Naive thymus-derived CD4-positive, alpha-beta T cell (primary cell): ENCODE measurements at regions not wholly inside any gene's neighbourhood (a gene's known extent, or its start where the extent isn't known, plus 50 kb on each side); places are given as distances from the start of the nearest gene placed in this dataset.
A peak's percentile ranks its signal among the peaks of the same experiment; 100 is the strongest.

Experiments
- ATAC-seq: fragments of 150-1000 bp; cut with Tn5 transposase; 2 replicates; pipeline ENCODE4 v1.10.0; 2021; ENCODE audit warnings: mild to moderate bottlenecking, moderate library complexity
- CTCF ChIA-PET: fragments of 350-600 bp; sonication (Branson Sonifier 250); formaldehyde crosslinking; loops from one replicate; lab custom pipeline; 2021; ENCODE audit warnings: antibody characterized with exemption; lab: Charles Lee
- POLR2A ChIA-PET: fragments of 350-600 bp; sonication (Branson Sonifier 250); formaldehyde crosslinking; loops from one replicate; lab custom pipeline; 2021; ENCODE audit warnings: antibody characterized with exemption, inconsistent platforms; lab: Charles Lee
- DNase-seq, 9 donors: peaks; one replicate each; pipeline versions ENCODE4 v3.0.0 to v3.0.0-alpha.2; 2020 to 2022; ENCODE audit warnings: mixed read lengths in 1 of 9
- H3K27ac ChIP-seq: one replicate; pipeline ENCODE4 v1.7.0; 2013; ENCODE audit warnings: mild to moderate bottlenecking, low read depth, low read length, moderate library complexity
- H3K27me3 ChIP-seq, 2 donors: one replicate each; pipeline ENCODE4 v1.7.0; 2013; ENCODE audit warnings: low read length in 2 of 2, mild to moderate bottlenecking in 2 of 2, moderate library complexity in 2 of 2; ENCODE audit not compliant: control insufficient read depth in 2 of 2, insufficient read depth in 2 of 2
- H3K36me3 ChIP-seq, 3 experiments: 1 replicate in 2 of 3; 2 replicates in 1 of 3; pipeline ENCODE4 v1.7.0; 2013; ENCODE audit warnings: low read length in 3 of 3, mild to moderate bottlenecking in 3 of 3, moderate library complexity in 1 of 3; ENCODE audit not compliant: insufficient read depth in 3 of 3, control insufficient read depth in 2 of 3
- H3K4me1 ChIP-seq, 2 donors: one replicate each; pipeline ENCODE4 v1.7.0; 2013; ENCODE audit warnings: low read length in 2 of 2, mild to moderate bottlenecking in 2 of 2, moderate library complexity in 1 of 2; ENCODE audit not compliant: control insufficient read depth in 2 of 2, insufficient read depth in 2 of 2
- H3K4me3 ChIP-seq: 2 replicates; pipeline ENCODE4 v1.7.0; 2013; ENCODE audit warnings: mild to moderate bottlenecking, low read length
- H3K9me3 ChIP-seq, 3 experiments: 1 replicate in 2 of 3; 2 replicates in 1 of 3; pipeline ENCODE4 v1.7.0; 2013; ENCODE audit warnings: low read length in 3 of 3; ENCODE audit not compliant: control insufficient read depth in 2 of 3
- H3K27ac Mint-ChIP-seq, 9 donors: one replicate each; pipeline ENCODE4 v1.8.0; 2020 to 2022; ENCODE audit warnings: mixed read lengths in 9 of 9, mild to moderate bottlenecking in 8 of 9, moderate library complexity in 5 of 9, inconsistent platforms in 2 of 9
- H3K27me3 Mint-ChIP-seq, 5 donors: one replicate each; pipeline ENCODE4 v1.8.0; 2021 to 2022; ENCODE audit warnings: mixed read lengths in 5 of 5, mild to moderate bottlenecking in 1 of 5
- H3K36me3 Mint-ChIP-seq, 5 donors: one replicate each; pipeline ENCODE4 v1.8.0; 2020 to 2022; ENCODE audit warnings: mixed read lengths in 5 of 5, mild to moderate bottlenecking in 3 of 5, inconsistent platforms in 1 of 5
- H3K4me1 Mint-ChIP-seq, 7 donors: one replicate each; pipeline ENCODE4 v1.8.0; 2020 to 2022; ENCODE audit warnings: mixed read lengths in 7 of 7, mild to moderate bottlenecking in 3 of 7, inconsistent platforms in 1 of 7
- H3K4me3 Mint-ChIP-seq, 10 donors: one replicate each; pipeline ENCODE4 v1.8.0; 2020 to 2022; ENCODE audit warnings: mild to moderate bottlenecking in 10 of 10, mixed read lengths in 10 of 10, moderate library complexity in 6 of 10, inconsistent platforms in 2 of 10
- H3K9me3 Mint-ChIP-seq, 11 donors: one replicate each; pipeline ENCODE4 v1.8.0; 2020 to 2022; ENCODE audit warnings: mixed read lengths in 11 of 11, mild to moderate bottlenecking in 4 of 11, inconsistent platforms in 1 of 11, moderate library complexity in 1 of 11
- intact Hi-C, 2 donors: fragments of 100-400 bp; cut with micrococcal nuclease; formaldehyde crosslinking; loops; one replicate each; pipeline ENCODE4 v1.15.1; 2023

- no peak overlapping the region for H3K27ac Mint-ChIP-seq
- ChIA-PET CTCF (no interaction called here), POLR2A (no interaction called here)
- peaks cover 0 to 1% (median 0%) of the 10 kb centered on the region in 11 donors for H3K9me3 Mint-ChIP-seq
- Histone ChIP-seq H3K27ac (no peak overlapping the region), H3K4me1 (no peaks in the 10 kb centered on the region), H3K36me3 (no peaks in the 10 kb centered on the region), H3K4me3 (no peak overlapping the region), H3K9me3 (no peaks in the 10 kb centered on the region), H3K27me3 (no peaks in the 10 kb centered on the region)
- H3K4me3 Mint-ChIP-seq: no peak overlapping the region
- no peak for ATAC-seq
- intact Hi-C loops: no loop called here
- H3K27me3 Mint-ChIP-seq: peaks cover 0 to 7% (median 0%) of the 10 kb centered on the region in 5 donors
- no peaks in the 10 kb centered on the region for H3K36me3 Mint-ChIP-seq
- H3K4me1 Mint-ChIP-seq: peaks cover 0 to 2% (median 0%) of the 10 kb centered on the region in 7 donors
- no peak for DNase-seq
Observed at GRCh38 chrX:109874548-109874947, 128.4 kb upstream of the TMEM164 start.

- Mint-ChIP-seq H3K36me3 (no peaks in the 10 kb centered on the region), H3K27me3 (peaks cover 0 to 7% (median 0%) of the 10 kb centered on the region in 5 donors), H3K27ac (no peak overlapping the region), H3K4me3 (no peak overlapping the region), H3K9me3 (peaks cover 0 to 1% (median 0%) of the 10 kb centered on the region in 11 donors), H3K4me1 (peaks cover 0 to 2% (median 0%) of the 10 kb centered on the region in 7 donors)
- Histone ChIP-seq H3K36me3 (no peaks in the 10 kb centered on the region), H3K9me3 (no peaks in the 10 kb centered on the region), H3K4me1 (no peaks in the 10 kb centered on the region), H3K27ac (no peak overlapping the region), H3K4me3 (no peak overlapping the region), H3K27me3 (no peaks in the 10 kb centered on the region)
- intact Hi-C loops: no loop called here
- ChIA-PET POLR2A (no interaction called here), CTCF (no interaction called here)
- DNase-seq (no peak), ATAC-seq (no peak)
Observed at GRCh38 chrX:109875831-109876230, 127.1 kb upstream of the TMEM164 start.

DNA sequence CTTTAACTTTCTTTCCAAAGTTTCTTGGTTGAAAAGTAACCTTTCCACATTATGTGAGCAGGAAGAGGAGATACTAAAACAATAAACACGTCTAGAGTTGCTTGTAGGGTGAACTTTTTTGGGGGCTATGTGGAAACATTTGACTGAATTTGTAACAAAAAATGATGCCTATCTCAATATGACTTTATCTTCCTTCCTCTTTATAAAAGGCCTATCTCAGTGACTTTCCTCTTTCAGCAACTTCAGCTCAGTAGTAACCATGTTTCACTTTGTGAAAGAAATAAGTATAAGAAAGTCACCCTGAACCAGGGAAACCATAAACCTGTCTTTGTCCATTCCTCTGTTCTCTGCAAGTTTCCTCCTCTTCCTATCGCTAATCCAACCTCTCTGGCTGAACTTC lies 124.7 kb upstream of the TMEM164 start:
- ATAC-seq: peak; percentile 46
- Histone ChIP-seq H3K27ac (no peak overlapping the region), H3K4me1 (no peaks in the 10 kb centered on the region), H3K4me3 (no peak overlapping the region), H3K9me3 (no peaks in the 10 kb centered on the region), H3K27me3 (no peaks in the 10 kb centered on the region), H3K36me3 (no peaks in the 10 kb centered on the region)
- H3K27me3 Mint-ChIP-seq: peaks cover 0 to 10% (median 0%) of the 10 kb centered on the region in 5 donors
- intact Hi-C loops: no loop called here
- ChIA-PET POLR2A (no interaction called here), CTCF (interaction anchor here (1.3 kb wide), 1 partner anchor 22 kb away, joined by 3 read pairs; no protein-coding TSS in a partner anchor)
- no peak overlapping the region for H3K4me3 Mint-ChIP-seq
- H3K9me3 Mint-ChIP-seq: peaks cover 0 to 1% (median 0%) of the 10 kb centered on the region in 11 donors
- DNase-seq: no peak
- no peaks in the 10 kb centered on the region for H3K36me3 Mint-ChIP-seq
- H3K27ac Mint-ChIP-seq: no peak overlapping the region
- peaks cover 0 to 2% (median 0%) of the 10 kb centered on the region in 7 donors for H3K4me1 Mint-ChIP-seq

- Mint-ChIP-seq H3K27ac (no peak overlapping the region), H3K4me1 (peaks cover 0 to 2% (median 0%) of the 10 kb centered on the region in 7 donors), H3K9me3 (peaks cover 0 to 1% (median 0%) of the 10 kb centered on the region in 11 donors), H3K4me3 (no peak overlapping the region), H3K36me3 (no peaks in the 10 kb centered on the region), H3K27me3 (peaks cover 0 to 10% (median 0%) of the 10 kb centered on the region in 5 donors)
- DNase-seq (no peak), ATAC-seq (no peak)
- Histone ChIP-seq H3K9me3 (no peaks in the 10 kb centered on the region), H3K36me3 (no peaks in the 10 kb centered on the region), H3K4me1 (no peaks in the 10 kb centered on the region), H3K27me3 (no peaks in the 10 kb centered on the region), H3K27ac (no peak overlapping the region), H3K4me3 (no peak overlapping the region)
- intact Hi-C loops: no loop called here
- ChIA-PET CTCF (interaction anchor here (0.6 to 1.5 kb wide), 4 partner anchors 11 to 440 kb away, joined by 3 to 9 read pairs (median 5); no protein-coding TSS in a partner anchor), POLR2A (no interaction called here)
Observed at GRCh38 chrX:109879991-109880390, 122.9 kb upstream of the TMEM164 start.

GRCh38 chrX:109880629-109881028 lies 122.3 kb upstream of the TMEM164 start:
- Histone ChIP-seq H3K36me3 (no peaks in the 10 kb centered on the region), H3K4me3 (no peak overlapping the region), H3K27me3 (no peaks in the 10 kb centered on the region), H3K4me1 (no peaks in the 10 kb centered on the region), H3K27ac (no peak overlapping the region), H3K9me3 (no peaks in the 10 kb centered on the region)
- Mint-ChIP-seq H3K27ac (no peak overlapping the region), H3K4me3 (no peak overlapping the region), H3K36me3 (no peaks in the 10 kb centered on the region), H3K4me1 (peaks cover 0 to 2% (median 0%) of the 10 kb centered on the region in 7 donors), H3K27me3 (peaks cover 0 to 10% (median 0%) of the 10 kb centered on the region in 5 donors), H3K9me3 (peaks cover 0 to 1% (median 0%) of the 10 kb centered on the region in 11 donors)
- ATAC-seq (peak; percentile 59), DNase-seq (no peak)
- intact Hi-C loops: no loop called here
- CTCF ChIA-PET: interaction anchor here (0.6 to 1.5 kb wide), 3 partner anchors 10 to 439 kb away, joined by 4 to 9 read pairs (median 6); no protein-coding TSS in a partner anchor
- POLR2A ChIA-PET: no interaction called here

- no peaks in the 10 kb centered on the region for H3K27me3 ChIP-seq
- Mint-ChIP-seq H3K4me1 (peaks cover 0 to 1% (median 0%) of the 10 kb centered on the region in 7 donors), H3K36me3 (no peaks in the 10 kb centered on the region), H3K27ac (no peak overlapping the region), H3K27me3 (peaks cover 0 to 4% (median 0%) of the 10 kb centered on the region in 5 donors), H3K9me3 (no peaks in the 10 kb centered on the region), H3K4me3 (no peak overlapping the region)
- ChIA-PET CTCF (no interaction called here), POLR2A (no interaction called here)
- H3K4me1 ChIP-seq: no peaks in the 10 kb centered on the region
- no peaks in the 10 kb centered on the region for H3K36me3 ChIP-seq
- intact Hi-C loops: loop anchor here (1.0 to 5.0 kb wide), 3 partner anchors 173 to 399 kb away; no protein-coding TSS in a partner anchor
- no peaks in the 10 kb centered on the region for H3K9me3 ChIP-seq
- H3K4me3 ChIP-seq: no peak overlapping the region
- DNase-seq (peak in 4 of 9 donors; percentile 3 to 17 (median 8)), ATAC-seq (no peak)
- no peak overlapping the region for H3K27ac ChIP-seq
Observed at GRCh38 chrX:109886122-109886761, 116.7 kb upstream of the TMEM164 start.
